ENCODE measurements at regions not wholly inside any gene's neighbourhood (a gene's known extent, or its start where the extent isn't known, plus 50 kb on each side); places are given as distances from the start of the nearest gene placed in this dataset.

- TF ChIP-seq CTCF (IDR thresholded peaks at IDR 0.05) (no peak), EZH2 (IDR thresholded peaks at IDR 0.05; ENCODE audit: borderline replicate concordance, insufficient read depth, low read depth, low read length, poor library complexity, severe bottlenecking) (no peak)
These were observed 550.6 kb downstream of the LTN1 start for GRCh38 chr21:28442085-28442484.
